ENCODE measurements at regions not wholly inside any gene's neighbourhood (a gene's known extent, or its start where the extent isn't known, plus 50 kb on each side); places are given as distances from the start of the nearest gene placed in this dataset.
"Not testable (repeated sequence)": the region's sequence is repeated elsewhere in the genome, so short reads cannot be mapped to it uniquely, and the experiment has no call there.

GRCh38 chr7:149599636-149600206, 102.1 kb upstream of the ZNF746 start:
- FAIRE-seq: no peak

DNA sequence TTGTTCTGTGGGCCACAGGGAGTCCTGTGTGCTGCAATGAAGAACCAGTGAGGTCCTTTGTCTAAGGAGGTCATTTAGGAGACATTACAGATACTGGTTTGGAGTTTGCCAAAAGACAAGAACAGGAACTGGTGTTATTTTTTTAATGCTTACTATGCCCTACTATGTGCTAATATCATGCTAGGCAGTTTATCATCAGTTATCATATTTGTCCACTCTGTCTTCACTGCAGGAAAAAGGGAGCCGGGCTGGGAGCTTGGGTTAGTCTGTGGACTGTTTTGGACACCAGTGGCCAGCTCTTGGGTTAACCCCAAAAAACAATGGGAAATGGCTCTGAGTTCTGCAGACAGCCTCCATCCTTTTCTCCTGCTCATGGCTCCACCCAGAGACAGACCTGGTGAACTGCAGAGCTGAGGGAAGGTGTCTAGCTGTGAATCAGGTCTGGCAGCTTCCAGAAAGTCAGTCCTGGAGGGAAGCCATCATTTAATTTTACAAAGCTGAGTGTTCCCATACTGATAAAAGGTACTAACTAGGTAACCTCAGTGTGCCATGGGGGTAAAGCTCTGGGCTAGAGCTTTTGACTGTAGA, 101.2 kb upstream of the ZNF746 start:
- FAIRE-seq: peak; percentile 46

DNA sequence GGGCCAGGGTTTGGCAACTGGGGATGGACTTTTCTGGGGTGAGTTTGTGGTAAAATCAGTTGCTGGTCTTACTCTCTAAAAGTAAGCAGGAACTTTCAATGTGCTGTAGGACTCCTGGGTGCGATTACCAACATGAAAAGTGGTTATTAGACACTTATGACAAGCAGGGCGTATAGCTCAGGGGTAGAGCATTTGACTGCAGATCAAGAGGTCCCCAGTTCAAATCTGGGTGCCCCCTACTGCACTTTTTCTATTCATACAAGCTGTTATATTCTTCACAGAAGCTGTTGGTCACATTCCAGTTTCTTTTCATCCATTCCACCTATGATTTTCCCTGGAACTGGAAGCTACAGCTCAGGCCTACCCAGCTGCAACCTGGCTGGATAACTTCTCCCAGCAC, 100.2 kb upstream of the ZNF746 start:
- FAIRE-seq: not testable (repeated sequence)

DNA sequence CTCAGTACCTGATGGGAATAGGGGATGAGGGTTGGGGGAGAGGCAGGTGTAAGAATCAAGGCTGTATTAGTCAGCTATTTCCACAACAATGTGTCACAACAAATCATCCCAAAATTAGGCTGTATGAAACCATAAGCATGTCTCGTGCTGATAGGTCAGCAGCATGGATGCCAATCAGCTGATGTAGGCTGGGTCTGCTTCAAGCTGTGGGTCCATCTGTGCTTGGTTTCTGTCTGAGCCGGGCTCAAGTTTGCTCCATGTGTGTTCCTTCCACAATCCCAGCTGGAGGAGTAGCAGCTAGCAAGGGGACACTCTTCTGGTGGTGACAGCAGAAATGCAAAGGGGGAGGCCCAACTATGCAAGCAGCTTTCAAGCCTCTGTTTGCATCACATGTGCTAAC, 97.9 kb upstream of the ZNF746 start:
- FAIRE-seq: no peak

GRCh38 chr7:149595078-149595477, 97.5 kb upstream of the ZNF746 start:
- no peak for FAIRE-seq

GRCh38 chr7:149588930-149589329, 91.3 kb upstream of the ZNF746 start:
- no peak for FAIRE-seq

DNA sequence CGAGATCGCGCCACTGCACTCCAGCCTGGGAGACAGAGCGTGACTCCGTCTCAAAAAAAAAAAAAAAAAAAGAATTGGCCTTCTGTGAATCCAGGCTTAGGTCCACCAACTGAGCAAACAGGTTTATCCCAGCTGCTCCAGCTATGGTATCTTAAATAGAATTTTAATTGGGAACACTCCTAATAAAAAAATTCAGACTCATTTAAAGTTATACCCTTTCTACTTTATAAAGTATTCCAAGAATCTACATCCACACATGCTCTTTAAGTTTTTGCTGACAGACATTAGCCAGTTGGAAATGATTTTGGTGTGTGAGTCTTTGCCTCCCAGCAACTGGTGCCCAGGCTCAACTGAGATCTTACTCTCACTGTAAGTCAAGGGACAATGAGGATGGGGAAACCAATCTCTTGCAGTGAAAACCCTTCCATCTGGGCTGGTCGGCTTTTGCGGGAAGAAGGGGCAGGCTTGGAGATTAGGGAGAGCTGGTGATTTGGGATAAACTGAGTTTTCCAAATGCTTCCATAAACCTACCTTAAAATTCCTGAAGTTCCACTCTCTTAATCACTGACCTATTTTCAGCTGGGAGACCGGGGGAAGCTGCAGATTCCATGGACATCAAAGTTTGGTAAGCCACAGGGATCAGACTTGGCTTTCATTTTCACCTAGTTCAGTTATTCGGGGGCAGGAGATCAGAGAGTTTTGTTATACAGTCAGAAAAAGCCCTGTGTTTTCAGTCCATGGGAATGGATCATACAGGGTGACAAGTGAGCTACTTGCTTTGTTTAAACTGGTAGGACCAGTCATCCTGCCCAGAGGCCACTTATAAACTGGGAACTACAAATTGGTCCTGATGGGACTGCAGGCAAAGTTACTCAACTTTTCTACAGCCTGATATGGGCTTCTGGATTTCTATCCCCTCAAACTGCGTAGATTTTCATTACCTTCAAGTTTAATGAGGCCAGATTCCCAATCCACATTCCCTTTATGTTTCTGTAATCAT, 89.3 kb upstream of the ZNF746 start:
- no peak for FAIRE-seq

DNA sequence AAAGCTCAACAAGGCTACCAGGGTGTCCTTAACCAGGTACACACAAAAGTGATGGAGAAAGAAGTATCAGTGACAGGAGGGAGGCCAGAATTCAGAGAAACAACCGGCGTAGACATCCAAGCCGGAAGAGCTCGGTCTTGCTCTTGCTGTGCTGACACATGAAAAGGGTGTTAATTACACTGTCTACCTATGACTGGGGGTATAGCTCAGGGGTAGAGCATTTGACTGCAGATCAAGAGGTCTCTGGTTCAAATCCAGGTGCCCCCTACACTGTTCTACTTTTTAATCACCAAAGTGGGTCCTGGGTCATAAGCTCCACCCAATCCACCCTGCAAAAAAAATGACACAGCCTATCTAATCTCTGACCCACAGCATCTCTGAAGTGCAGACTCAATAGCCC, 86.9 kb upstream of the ZNF746 start:
- FAIRE-seq: no peak

DNA sequence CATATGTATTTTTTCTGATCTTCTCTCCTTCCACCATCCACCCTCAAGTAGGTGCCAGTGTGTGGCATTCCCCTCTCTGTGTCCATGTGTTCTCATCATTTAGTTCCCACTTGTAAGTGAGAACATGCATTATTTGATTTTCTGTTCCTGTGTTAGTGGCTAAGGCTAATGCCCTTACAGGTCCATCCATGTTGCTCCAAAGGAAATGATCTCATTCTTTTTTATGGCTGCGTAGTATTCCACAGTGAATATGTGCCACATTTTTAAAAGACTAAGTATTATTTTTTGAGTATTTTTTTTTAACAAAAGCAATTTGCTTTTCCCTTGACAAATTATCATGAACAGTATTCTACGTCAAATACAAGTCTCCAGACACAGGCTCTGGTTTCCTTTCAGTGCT, 86.4 kb upstream of the ZNF746 start:
- FAIRE-seq: no peak

DNA sequence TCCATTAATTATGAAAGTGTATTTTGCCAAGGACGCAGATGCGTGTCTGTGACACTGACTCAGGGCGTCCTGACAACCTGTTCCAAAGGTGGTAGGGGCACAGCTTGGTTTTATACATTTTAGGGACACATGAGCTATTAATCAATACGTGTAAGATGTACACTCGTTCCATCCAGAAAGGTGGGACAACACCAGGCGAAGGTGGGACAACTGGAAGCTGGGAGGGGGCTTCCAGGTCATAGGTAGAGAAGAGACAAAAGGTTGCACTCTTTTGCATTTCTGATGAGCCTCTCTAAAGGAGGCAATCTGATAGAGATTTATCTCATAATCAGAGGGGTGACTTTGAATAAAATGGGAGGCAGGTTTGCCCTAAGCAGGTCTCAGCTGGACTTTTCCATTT, 82.7 kb upstream of the ZNF746 start:
- no peak for FAIRE-seq

DNA sequence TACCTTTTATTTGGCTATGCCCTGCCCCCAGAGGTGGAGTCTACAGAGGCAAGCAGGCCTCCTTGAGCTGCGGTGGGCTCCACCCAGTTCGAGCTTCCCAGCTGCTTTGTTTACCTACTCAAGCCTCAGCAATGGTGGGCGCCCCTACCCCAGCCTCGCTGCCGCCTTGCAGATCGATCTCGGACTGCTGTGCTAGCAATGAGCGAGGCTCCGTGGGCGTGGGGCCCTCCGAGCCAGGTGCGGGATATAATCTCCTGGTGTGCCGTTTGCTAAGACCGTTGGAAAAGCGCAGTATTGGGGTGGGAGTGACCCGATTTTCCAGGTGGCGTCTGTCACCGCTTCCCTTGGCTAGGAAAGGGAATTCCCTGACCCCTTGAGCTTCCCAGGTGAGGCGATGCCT, 81.8 kb upstream of the ZNF746 start:
- FAIRE-seq: not testable (repeated sequence)

- FAIRE-seq: not testable (repeated sequence)
These were observed 76.8 kb upstream of the ZNF746 start for GRCh38 chr7:149574428-149574827.

- FAIRE-seq: no peak
These were observed 75.9 kb upstream of the ZNF746 start for GRCh38 chr7:149573519-149573918.

DNA sequence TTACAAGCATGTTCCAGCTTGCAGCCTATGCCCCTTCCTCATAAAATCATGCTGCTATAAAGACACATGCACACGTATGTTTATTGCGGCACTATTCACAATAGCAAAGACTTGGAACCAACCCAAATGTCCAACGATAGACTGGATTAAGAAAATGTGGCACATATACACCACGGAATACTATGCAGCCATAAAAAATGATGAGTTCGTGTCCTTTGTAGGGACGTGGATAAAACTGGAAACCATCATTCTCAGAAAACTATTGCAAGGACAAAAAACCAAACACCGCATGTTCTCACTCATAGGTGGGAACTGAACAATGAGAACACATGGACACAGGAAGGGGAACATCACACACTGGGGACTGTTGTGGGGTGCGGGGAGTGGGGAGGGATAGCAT, 75.3 kb upstream of the ZNF746 start:
- FAIRE-seq: not testable (repeated sequence)

- FAIRE-seq: no peak
These were observed 73.2 kb upstream of the ZNF746 start for GRCh38 chr7:149570784-149571183.

DNA sequence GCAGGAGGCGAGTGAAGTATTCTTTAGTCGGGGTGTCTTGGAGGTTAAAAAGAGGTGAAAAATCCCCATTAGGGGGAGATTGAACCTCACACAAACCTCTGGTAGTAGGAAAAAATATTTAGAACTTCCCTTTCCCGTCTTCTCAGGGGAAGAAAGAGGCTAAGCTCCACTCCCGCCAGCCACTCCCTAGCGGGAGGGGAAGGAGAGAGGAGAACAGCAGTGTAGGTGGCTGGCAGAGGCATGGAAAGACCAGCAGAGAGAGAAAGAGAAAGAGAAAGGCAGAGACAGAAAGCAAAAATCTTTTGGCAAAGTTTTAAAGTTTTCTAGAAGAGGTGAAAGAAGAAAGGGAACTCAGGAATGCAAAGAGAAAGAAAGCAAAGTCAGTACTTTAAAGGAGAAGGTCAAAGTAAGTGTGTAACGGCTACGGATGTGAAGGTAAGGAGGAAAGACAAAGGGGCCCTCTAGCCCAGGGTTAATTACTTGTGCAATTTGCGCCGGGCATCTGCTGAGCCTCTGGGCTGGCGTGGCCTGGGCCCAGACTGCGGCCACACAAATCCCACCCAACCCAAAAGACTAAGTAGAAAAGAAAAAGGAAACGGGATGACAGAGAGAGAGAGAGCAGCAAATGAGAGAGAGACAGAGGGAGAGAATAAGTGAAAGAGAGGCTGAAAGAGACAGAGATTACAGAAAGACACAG, 72.3 kb upstream of the ZNF746 start:
- no peak for FAIRE-seq

DNA sequence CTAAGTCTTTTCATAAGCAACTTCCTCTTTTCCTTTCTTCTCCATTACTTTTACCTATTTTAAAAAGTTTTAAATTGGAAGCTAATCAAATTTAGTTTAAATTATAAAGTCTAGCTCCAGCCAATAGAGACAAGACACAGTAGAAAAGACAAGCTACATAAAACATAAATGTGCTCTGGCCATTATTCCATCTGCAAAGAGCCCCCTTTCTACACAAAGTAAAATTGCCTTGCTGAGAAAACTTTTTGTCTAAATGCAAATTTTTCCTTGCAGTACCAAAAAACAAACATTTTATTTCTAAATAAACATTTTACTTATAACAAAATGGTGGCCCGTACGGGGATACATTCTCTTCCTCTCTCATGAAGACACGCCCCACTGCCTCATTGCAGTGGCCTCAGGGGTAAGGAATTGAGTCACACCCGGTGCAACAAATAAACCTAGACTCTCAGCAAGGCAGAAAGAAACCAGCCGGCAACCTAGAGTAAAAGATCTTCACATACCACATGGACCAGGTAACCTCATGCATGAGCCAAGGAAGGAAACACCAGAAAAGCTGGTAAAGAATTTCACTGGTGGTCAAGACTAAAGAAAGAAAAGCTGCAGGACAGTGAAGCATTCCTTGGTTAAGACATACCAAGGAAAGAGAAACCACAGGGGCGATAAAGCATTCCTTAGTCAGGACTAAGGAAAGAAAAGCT, 71.6 kb upstream of the ZNF746 start:
- FAIRE-seq: peak; percentile 13

GRCh38 chr7:149568218-149568617, 70.6 kb upstream of the ZNF746 start:
- no peak for FAIRE-seq

GRCh38 chr7:149566103-149566502, 68.5 kb upstream of the ZNF746 start:
- no peak for FAIRE-seq

DNA sequence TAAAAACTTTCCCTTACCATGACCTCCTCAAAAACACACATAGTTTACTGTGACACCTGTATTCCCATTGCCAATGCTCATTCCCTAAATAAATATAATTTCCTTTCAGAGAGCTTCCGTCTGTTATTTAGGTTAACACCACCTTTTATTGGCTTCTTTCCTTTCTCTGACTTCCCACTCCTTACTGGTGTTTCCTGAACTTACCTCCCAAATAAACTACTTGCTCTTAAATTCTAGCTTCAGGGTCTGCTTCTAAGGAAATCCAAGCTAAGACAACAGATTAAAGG, 67.4 kb upstream of the ZNF746 start:
- FAIRE-seq: no peak

DNA sequence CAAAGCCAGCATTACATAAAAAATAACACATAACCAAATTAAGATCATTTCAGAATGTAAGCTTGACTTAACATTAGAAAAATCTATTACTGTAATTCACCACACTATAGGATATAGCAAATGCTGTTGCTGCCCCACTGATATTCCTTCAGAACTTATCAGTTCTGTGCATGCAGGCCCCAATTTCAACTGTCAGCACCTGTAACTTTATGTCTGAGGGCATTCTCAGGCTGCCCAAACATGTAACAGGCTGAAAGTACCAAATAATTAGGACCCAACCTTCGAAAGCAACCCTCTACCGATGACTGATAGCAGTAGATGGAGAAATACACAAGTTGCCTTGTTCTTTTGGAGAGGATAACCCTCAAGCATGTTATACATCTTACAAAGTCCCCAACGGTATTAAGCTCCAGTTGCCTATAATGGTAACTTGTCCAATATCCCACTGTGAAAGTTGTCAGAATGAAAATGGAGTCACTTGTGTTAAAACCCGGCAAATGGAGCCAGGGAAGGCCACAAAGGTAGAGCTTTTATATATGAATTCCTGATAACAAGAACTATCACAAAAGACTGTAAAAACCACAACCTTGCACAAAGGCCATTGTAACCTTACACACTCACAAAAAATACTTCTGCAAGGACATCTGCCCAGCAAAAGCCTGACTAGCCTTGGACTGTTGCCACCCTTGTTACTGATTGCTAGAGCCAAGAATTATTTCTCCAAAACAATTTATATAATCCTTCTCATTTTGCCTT, 66.9 kb upstream of the ZNF746 start:
- FAIRE-seq: no peak

DNA sequence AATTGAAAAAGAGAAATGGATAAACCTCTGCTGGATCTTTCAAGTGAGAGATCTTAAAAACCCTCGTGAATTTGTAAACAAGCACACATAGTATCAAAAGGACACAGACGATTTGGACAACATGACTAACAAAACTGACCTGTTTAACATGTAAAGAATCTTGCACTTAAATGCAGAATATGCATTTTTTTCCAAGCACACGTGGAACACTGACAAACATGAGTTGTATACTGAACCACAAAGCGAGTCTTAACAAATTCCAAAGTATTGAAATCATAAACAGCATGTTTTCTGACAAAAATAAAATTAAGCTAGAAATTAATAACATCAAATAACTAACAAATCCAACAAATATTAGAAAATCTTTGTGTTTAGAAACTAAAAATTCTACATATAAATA, 65.0 kb upstream of the ZNF746 start:
- FAIRE-seq: peak; percentile 15
